HFFc6 (cell line): ENCODE measurements at regions not wholly inside any gene's neighbourhood (a gene's known extent, or its start where the extent isn't known, plus 50 kb on each side); places are given as distances from the start of the nearest gene placed in this dataset.

Experiments used
- DNase-seq: peaks from one replicate; pipeline ENCODE4 v3.0.0-alpha.2; 2018
- H3K27ac Mint-ChIP-seq: 2 replicates; pipeline ENCODE4 v1.8.0; 2020; ENCODE audit warnings: mild to moderate bottlenecking, mixed read lengths
- H3K27me3 Mint-ChIP-seq: 2 replicates; pipeline ENCODE4 v1.8.0; 2021; ENCODE audit warnings: mild to moderate bottlenecking, moderate library complexity, mixed read lengths; ENCODE audit not compliant: insufficient read depth
- H3K36me3 Mint-ChIP-seq: 2 replicates; pipeline ENCODE4 v1.8.0; 2021; ENCODE audit warnings: low read depth, mixed read lengths
- H3K4me1 Mint-ChIP-seq: 2 replicates; pipeline ENCODE4 v1.8.0; 2020; ENCODE audit warnings: low read depth, mixed read lengths
- H3K4me3 Mint-ChIP-seq: 2 replicates; pipeline ENCODE4 v1.8.0; 2020; ENCODE audit warnings: mild to moderate bottlenecking, moderate library complexity, mixed read lengths
- H3K9me3 Mint-ChIP-seq: 2 replicates; pipeline ENCODE4 v1.8.0; 2020; ENCODE audit warnings: mild to moderate bottlenecking, mixed read lengths
- TF ChIP-seq, protein P1 (sequence below): fragments of 200-600 bp; sonication (generic); IDR thresholded peaks from 2 replicates; pipeline ENCODE4 v1.5.0; 2021; ENCODE audit warnings: antibody characterized with exemption, mild to moderate bottlenecking

DNA sequence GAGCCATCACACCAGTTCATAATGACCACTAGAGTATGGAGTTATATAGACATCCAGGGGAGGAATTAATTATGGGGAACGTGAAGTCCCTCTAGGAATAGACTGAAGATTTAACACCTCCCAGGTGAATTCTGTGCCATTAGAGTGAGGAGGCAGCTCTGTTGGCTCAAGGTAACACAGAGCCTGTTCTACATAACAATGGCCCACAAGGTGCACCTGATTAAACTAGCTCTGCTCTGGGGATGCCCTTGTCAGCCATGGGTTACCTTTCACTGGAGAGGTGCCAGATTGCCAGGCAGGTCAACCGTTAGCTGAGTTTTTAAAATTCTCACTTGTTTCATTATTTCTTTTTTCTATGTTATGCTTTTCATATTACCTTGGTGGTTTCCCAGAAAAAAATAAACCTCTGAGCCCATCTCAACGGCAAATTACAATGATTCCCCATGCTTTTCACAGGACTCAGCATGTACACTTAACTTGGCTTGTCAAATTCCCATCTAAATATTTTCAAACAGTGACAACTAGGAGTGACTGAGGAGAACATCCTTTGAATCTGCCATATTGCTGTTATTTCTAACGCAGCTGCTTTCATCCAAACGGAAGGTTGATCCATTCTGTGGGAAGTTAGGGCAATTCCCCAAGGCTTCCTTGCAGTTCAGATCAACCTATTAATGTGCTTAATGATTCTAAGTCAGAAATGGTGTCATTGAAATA, 512.9 kb downstream of the MCTP2 start:
- H3K27ac Mint-ChIP-seq = no peak overlapping the region
- no peak for DNase-seq
- no peaks in the 10 kb centered on the region for H3K4me1 Mint-ChIP-seq
- 0 out of 2 replicates have a peak, but pooled peaks cover 2% of the 10 kb centered on the region for H3K27me3 Mint-ChIP-seq
- no peak overlapping the region for H3K4me3 Mint-ChIP-seq
- H3K9me3 Mint-ChIP-seq = peaks cover 51% of the 10 kb centered on the region
- TF ChIP-seq, protein P1, sequence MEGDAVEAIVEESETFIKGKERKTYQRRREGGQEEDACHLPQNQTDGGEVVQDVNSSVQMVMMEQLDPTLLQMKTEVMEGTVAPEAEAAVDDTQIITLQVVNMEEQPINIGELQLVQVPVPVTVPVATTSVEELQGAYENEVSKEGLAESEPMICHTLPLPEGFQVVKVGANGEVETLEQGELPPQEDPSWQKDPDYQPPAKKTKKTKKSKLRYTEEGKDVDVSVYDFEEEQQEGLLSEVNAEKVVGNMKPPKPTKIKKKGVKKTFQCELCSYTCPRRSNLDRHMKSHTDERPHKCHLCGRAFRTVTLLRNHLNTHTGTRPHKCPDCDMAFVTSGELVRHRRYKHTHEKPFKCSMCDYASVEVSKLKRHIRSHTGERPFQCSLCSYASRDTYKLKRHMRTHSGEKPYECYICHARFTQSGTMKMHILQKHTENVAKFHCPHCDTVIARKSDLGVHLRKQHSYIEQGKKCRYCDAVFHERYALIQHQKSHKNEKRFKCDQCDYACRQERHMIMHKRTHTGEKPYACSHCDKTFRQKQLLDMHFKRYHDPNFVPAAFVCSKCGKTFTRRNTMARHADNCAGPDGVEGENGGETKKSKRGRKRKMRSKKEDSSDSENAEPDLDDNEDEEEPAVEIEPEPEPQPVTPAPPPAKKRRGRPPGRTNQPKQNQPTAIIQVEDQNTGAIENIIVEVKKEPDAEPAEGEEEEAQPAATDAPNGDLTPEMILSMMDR = no peak
- H3K36me3 Mint-ChIP-seq = no peaks in the 10 kb centered on the region; the same call in 1 of the 2 replicates

DNA sequence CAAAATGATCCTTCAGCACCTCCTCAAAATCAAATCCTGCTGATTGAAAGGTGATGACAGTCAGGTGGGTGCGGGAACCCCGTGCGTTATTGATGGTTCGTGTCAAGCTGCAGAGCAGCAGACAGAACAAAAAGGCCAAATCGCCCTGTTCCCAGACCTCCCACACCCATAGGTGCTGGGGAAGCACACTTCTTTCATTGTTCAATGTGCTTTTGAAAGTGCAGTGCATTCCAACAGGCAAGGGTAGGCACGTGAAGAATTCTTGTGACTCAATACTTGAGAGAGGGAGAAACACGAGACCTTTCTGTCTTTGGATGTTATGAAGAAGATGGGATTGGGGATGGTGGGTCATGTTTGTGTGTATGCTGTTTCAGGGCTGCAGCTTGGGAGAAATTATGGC, 514.0 kb downstream of the MCTP2 start:
- H3K27ac Mint-ChIP-seq = no peak overlapping the region
- DNase-seq = no peak
- H3K36me3 Mint-ChIP-seq = no peaks in the 10 kb centered on the region; the same call in 1 of the 2 replicates
- H3K9me3 Mint-ChIP-seq = peaks cover 62% of the 10 kb centered on the region
- no peak overlapping the region for H3K4me3 Mint-ChIP-seq
- H3K4me1 Mint-ChIP-seq = no peaks in the 10 kb centered on the region
- TF ChIP-seq, protein P1 = no peak
- 0 out of 2 replicates have a peak, but pooled peaks cover 2% of the 10 kb centered on the region for H3K27me3 Mint-ChIP-seq

DNA sequence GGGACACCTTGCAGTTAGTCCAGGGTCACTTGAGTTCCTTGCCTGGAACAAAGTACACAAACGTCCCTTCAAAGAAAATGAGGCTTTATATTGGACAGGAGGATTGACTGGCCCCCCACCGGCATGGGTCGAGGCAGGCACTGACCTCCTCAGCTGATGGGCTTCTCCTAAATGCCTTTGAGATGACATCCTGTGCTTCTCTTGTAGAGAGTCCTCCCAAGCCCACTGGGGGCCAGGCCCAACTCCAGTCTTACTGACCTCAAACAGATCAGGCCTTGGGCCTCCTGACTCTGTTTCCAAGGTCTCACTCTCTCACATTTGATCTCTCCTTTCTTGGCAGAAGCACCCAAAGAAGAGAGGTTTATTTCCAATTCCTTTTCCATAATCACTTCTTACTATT, 516.1 kb downstream of the MCTP2 start:
- Mint-ChIP-seq H3K27me3 (peaks cover 9% of the 10 kb centered on the region), H3K4me1 (no peaks in the 10 kb centered on the region), H3K9me3 (peaks cover 67% of the 10 kb centered on the region), H3K27ac (no peak overlapping the region), H3K4me3 (no peak overlapping the region), H3K36me3 (peaks cover 7% of the 10 kb centered on the region)
- TF ChIP-seq, protein P1 = no peak
- no peak for DNase-seq

DNA sequence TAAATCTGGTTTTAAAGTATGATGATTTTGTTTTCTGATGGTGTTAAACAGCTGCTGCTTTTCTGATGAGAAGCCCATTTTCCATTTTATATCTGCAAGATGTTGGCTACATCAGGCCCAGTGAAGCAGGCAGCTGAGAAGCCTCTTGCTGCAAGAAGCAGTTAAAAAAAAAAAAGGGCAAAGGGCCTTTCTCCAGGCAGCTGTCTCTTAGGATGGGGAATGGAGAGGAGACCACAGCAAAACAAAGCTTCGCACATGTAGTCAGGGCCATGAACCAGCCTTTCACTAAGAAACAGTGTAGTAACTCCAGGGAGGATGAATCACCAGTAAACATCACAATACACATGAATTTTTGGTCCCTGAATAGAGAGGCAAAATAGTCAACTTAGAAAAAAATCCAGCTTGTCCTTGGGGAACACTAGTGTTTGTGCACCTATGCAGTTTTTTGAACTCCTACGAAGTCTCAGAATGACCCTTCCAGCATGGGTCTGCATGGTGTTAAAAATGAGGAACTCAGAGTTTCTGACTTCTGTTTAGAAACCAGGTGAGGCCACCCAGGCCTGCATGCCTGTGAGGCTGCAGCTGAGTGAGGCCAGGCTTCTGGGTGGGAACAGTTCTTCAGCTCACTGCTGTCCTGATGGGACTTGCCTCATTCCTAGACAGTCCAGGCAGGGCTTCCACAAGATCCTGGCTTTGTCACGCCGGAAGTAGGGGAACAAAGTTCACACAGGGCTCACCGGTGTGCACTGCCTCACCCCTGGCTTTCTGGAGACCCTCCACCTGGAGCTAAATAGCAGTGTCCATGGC, 518.7 kb downstream of the MCTP2 start:
- TF ChIP-seq, protein P1 = no peak
- H3K4me3 Mint-ChIP-seq = no peak overlapping the region
- H3K4me1 Mint-ChIP-seq = no peaks in the 10 kb centered on the region
- no peak overlapping the region for H3K27ac Mint-ChIP-seq
- H3K9me3 Mint-ChIP-seq = peaks cover 79% of the 10 kb centered on the region
- H3K36me3 Mint-ChIP-seq = peaks cover 7% of the 10 kb centered on the region
- peaks cover 9% of the 10 kb centered on the region for H3K27me3 Mint-ChIP-seq
- no peak for DNase-seq

DNA sequence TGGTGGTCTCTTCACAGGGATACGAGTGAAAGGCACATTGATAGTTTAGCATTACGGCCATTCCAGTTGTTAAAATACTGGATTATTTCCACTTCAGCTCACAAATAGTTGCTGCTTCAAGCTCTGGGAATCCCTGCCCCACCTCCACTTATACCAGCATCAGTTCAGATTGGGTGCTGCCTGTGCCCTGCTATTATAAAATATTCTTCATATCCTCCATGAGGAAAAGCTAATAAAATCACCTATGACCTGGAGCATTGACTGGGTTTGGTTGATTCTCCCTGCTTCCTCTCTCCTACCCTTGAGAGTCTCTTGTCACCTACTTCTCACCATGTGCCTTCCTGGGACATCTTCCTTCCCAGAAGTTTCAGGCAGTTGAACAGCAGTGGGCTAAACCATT, 529.0 kb downstream of the MCTP2 start:
- TF ChIP-seq, protein P1 = no peak
- Mint-ChIP-seq H3K27ac (no peak overlapping the region), H3K9me3 (peaks cover 27% of the 10 kb centered on the region), H3K4me1 (no peaks in the 10 kb centered on the region), H3K27me3 (no peaks in the 10 kb centered on the region), H3K36me3 (no peaks in the 10 kb centered on the region), H3K4me3 (no peak overlapping the region)
- no peak for DNase-seq
